GM13976 (cell line): ENCODE measurements at regions not wholly inside any gene's neighbourhood (a gene's known extent, or its start where the extent isn't known, plus 50 kb on each side); places are given as distances from the start of the nearest gene placed in this dataset.

Experiments
- DNase-seq: peaks from one replicate; pipeline ENCODE4 v3.0.0; 2012; ENCODE audit warnings: low spot score
- CTCF ChIP-seq: IDR thresholded peaks from 2 replicates; pipeline ENCODE4 v1.5.1; 2012; ENCODE audit warnings: borderline replicate concordance, mild to moderate bottlenecking; ENCODE audit not compliant: insufficient read depth; ENCODE audit errors: extremely low read depth, missing control alignments, control extremely low read depth
- in situ Hi-C: fragments of 300-500 bp; cut with MboI; formaldehyde crosslinking; loops from one replicate; pipeline ENCODE4 v1.12.0; 2022; ENCODE audit warnings: low sequenced_read_pairs, mixed read lengths, inconsistent platforms; ENCODE audit not compliant: unreplicated experiment

DNA sequence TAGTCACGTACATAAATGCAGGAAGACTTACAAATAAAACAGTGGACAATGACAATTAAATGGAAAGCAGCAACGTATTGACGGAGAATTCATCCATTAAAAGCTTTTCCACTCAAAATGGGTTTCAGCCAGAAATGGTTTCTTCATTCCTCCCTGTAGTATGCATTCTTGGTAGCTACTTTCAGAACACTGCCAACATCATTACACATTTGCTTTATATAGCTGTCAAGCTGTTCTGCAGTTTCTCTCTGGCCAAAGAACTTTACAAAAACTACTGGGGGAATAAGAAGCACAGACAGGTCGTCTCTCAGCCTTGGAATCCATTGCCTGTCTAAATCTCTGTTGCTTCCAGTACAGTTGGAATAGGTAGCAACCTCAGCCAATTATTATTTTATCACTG is 84.1 kb upstream of the NCKAP5 start:
- no peak for TF ChIP-seq CTCF
- no peak for DNase-seq
- in situ Hi-C loops, result no loop called here

DNA sequence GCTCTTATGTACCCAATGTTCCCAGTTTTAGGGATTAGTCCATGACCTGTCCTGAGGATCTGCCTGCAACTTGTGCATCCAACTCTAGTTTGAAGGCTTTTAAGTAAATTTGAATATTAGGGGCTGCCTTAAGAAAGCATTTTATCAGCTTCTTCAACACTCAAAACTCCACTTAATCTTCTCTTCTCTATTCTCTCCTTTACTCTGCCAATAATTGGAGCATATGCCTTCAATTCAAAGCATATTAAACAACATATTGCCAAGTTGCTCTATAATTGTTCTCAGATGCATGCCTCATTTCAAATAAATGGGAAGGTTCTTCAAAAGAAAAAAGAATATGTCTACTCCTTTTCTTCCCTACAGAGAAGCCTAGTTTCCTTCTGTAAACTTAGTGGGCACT is 84.8 kb upstream of the NCKAP5 start:
- in situ Hi-C loops, result no loop called here
- no peak for TF ChIP-seq CTCF
- no peak for DNase-seq

- in situ Hi-C loops, result no loop called here
- TF ChIP-seq CTCF, result no peak
Measured at GRCh38 chr2:133654949-133655348, 86.7 kb upstream of the NCKAP5 start.

GRCh38 chr2:133655610-133656009 is 87.3 kb upstream of the NCKAP5 start:
- DNase-seq, result no peak
- TF ChIP-seq CTCF, result no peak
- in situ Hi-C loops, result no loop called here

More at GRCh38 chr2:133654949-133655348, 86.7 kb upstream of the NCKAP5 start:
- DNase-seq, result no peak

GRCh38 chr2:133657591-133657990 is 89.3 kb upstream of the NCKAP5 start:
- no peak for TF ChIP-seq CTCF
- no peak for DNase-seq
- in situ Hi-C loops, result no loop called here

DNA sequence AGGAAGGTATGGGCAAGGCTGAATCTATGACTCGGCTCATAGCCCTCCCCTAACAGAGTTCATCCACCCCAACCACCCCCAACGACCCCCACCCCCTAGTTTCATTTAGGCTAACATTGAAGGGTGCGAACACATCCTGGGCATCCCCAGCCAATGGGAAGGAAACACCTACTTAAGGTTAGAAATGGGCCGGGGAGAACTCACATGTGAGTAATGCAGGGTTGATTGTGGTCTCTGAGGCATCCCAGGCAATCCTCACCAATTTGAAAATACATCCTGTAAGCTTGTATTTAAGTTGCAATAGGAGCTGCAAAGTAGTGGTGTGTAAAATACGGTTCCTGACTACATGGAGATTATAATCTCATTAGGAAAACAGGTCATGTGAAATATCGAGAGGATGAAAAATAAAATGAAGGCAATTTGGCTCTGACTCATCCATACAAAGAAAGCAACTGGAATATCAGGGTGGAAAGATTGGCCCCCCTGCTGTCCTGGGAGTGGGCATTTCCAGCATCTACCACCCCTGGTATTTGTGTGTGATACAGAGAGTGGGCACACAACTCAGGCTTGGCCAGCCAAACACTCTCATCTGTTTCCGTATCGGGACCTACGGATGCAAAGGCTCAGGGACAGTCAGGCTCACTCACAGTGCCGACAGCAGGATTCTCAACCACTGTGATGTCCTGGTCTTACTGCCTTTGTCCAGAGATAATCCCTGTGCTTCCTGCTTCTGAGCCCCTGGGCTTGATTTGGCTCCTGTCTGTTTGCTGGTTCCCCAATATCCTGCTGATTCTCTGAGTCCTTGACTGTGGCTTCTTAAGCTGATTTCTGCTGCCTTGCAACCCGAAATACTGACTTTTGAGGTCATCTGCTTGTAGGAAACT is 90.0 kb upstream of the NCKAP5 start:
- no peak for DNase-seq
- in situ Hi-C loops, result no loop called here
- TF ChIP-seq CTCF, result no peak
